ENCODE measurements at regions not wholly inside any gene's neighbourhood (a gene's known extent, or its start where the extent isn't known, plus 50 kb on each side); places are given as distances from the start of the nearest gene placed in this dataset.

DNA sequence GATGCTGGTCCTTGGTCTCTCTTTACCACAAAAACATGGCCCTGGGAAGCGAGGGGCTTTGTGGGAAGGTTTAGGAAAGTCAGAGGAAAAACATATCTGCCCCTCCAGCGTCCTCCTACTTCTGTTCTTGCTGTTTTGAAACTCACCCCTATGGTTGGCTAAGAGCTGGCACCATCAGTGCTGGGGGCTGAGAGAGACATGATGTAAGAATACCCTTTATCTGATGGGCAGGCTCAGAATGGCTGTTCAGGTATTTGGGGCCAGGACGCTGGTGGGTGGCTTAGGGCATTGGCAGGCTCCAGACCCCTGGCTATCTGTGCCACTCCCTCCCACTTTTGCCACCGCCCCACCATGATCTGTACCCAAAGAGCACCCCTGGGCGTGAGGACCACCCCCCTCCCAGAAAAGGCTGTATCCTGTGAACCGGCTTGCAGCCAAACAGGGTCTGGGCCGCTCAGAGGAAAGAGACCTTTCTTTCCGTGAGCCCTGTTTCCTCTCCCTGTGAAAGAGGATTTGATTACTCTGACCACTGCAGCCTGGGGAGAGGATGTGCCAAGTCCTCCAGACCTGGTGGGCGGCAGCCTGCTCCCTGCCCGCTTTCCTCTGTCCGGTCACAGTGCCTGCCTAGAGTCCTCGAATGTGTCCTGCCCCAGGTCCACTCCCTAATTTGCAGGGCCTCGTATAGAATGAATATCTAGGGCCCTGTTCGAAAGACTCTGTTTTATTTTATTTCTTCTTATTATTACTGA, 61.3 kb upstream of the SLC6A6 start:
- H3K9me3 ChIP-seq (ENCODE audit: insufficient read depth in 2 of 2, low read depth in 1 of 2, low read length in 1 of 2) = no peaks in the 10 kb centered on the region
- H3K79me1 ChIP-seq (ENCODE audit: low read depth, low read length) = no peaks in the 10 kb centered on the region
- no peak overlapping the region for H3K56ac ChIP-seq (replicated peaks; ENCODE audit: insufficient read length, low read depth, low read length)
- no peaks in the 10 kb centered on the region for H4K20me1 ChIP-seq (replicated peaks in 1 of 2; ENCODE audit: control insufficient read depth in 1 of 2, insufficient read depth in 2 of 2, low read length in 2 of 2)
- H3K79me2 ChIP-seq (ENCODE audit: control insufficient read depth in 1 of 2, insufficient read depth in 2 of 2, low read length in 2 of 2) = no peaks in the 10 kb centered on the region
- H4K91ac ChIP-seq (replicated peaks; ENCODE audit: insufficient read length, low read length) = peak overlapping the region; percentile 38
- H3K4me3 ChIP-seq (ENCODE audit: extremely low read depth in 1 of 4, insufficient read depth in 2 of 4, low read depth in 3 of 4, low read length in 4 of 4) = no peak overlapping the region
- peaks cover 3 to 21% (median 17%) of the 10 kb centered on the region in 4 experiments; a peak in 5 of 7 replicates for H3K27me3 ChIP-seq (replicated peaks in 1 of 4; ENCODE audit: control insufficient read depth in 3 of 4, extremely low read depth in 1 of 4, insufficient read depth in 3 of 4, low read length in 3 of 4)
- 84% methylated on average over 14 of the region's 14 CpGs; no CpG with 5 or more reads in 1 of the 2 experiments for WGBS, 2 experiments (ENCODE audit: extremely low coverage in 1 of 2, insufficient coverage in 1 of 2, insufficient read length in 1 of 2, insufficient replicate concordance in 2 of 2, low coverage in 1 of 2, low lambda C conversion rate in 2 of 2, missing lambda C conversion rate in 1 of 2)
- H3K4me1 ChIP-seq (replicated peaks in 1 of 4; ENCODE audit: control insufficient read depth in 3 of 4, insufficient read depth in 4 of 4, low read length in 3 of 4) = peaks cover 0 to 8% (median 4%) of the 10 kb centered on the region in 4 experiments; a peak in 5 of 7 replicates
- H3K36me3 ChIP-seq (ENCODE audit: control insufficient read depth in 2 of 4, insufficient read depth in 4 of 4, low read length in 3 of 4) = no peaks in the 10 kb centered on the region
- H3K4me2 ChIP-seq (ENCODE audit: insufficient read depth in 1 of 2, low read depth in 2 of 2, low read length in 2 of 2) = no peak overlapping the region
- H3K27ac ChIP-seq (ENCODE audit: low read depth, low read length) = no peak overlapping the region
- H2BK15ac ChIP-seq (ENCODE audit: low read length) = no peak overlapping the region
- no peak overlapping the region; the same call in 1 of the 2 replicates for H2AK5ac ChIP-seq (ENCODE audit: low read depth, low read length)
- no peak overlapping the region for H2BK5ac ChIP-seq (ENCODE audit: low read depth, low read length)
- DNase-seq (ENCODE audit: low read depth in 1 of 2, low spot score in 2 of 2) (no peak), FAIRE-seq (no peak)
- H3K23me2 ChIP-seq (ENCODE audit: low read depth, low read length) = no peaks in the 10 kb centered on the region
- H2AFZ ChIP-seq (ENCODE audit: low read length) = no peak overlapping the region
- POLR2A ChIA-PET (ENCODE audit: partially characterized antibody) = no interaction called here
- no peak overlapping the region for H3K9ac ChIP-seq (replicated peaks in 1 of 4; ENCODE audit: extremely low read depth in 1 of 4, low read depth in 3 of 4, low read length in 3 of 4)
- no peak overlapping the region for H4K8ac ChIP-seq (ENCODE audit: extremely low read depth, insufficient read depth, low read length)
- H3K23ac ChIP-seq (ENCODE audit: insufficient read length) = no peak overlapping the region
- no peak for TF ChIP-seq TCF12 (IDR thresholded peaks at IDR 0.05; ENCODE audit: low read depth, low read length)
- TF ChIP-seq KDM1A (IDR thresholded peaks at IDR 0.05; ENCODE audit: borderline replicate concordance, low read length) = no peak
- TF ChIP-seq KDM4A (IDR thresholded peaks at IDR 0.05; ENCODE audit: low read depth, low read length, severe bottlenecking) = no peak
- no peak for TF ChIP-seq ZNF274 (IDR thresholded peaks at IDR 0.05; ENCODE audit: borderline replicate concordance, extremely low read depth, low read length)
- TF ChIP-seq GTF2F1 (IDR thresholded peaks at IDR 0.05; ENCODE audit: borderline replicate concordance, low read depth, low read length) = no peak
- H4K5ac ChIP-seq (ENCODE audit: insufficient read length, low read depth, low read length) = no peak overlapping the region
- H3K14ac ChIP-seq (ENCODE audit: insufficient read length) = no peak overlapping the region
- CTCF ChIA-PET (ENCODE audit: partially characterized antibody) = interaction anchor here (0.8 kb wide), 1 partner anchor 17 kb away, joined by 5 read pairs; no protein-coding TSS in a partner anchor
- no peak overlapping the region for H3K18ac ChIP-seq (ENCODE audit: extremely low read depth, low read length)
- no peak overlapping the region for H2BK120ac ChIP-seq (replicated peaks; ENCODE audit: low read depth, low read length)
- H2BK12ac ChIP-seq (ENCODE audit: low read depth, low read length) = no peak overlapping the region
- H3K4ac ChIP-seq (replicated peaks; ENCODE audit: insufficient read length, low read depth, low read length) = no peak overlapping the region
- H2BK20ac ChIP-seq (ENCODE audit: low read length) = no peak overlapping the region; the same call in 1 of the 2 replicates

Data from H1 (cell line).